ENCODE measurements at regions not wholly inside any gene's neighbourhood (a gene's known extent, or its start where the extent isn't known, plus 50 kb on each side); places are given as distances from the start of the nearest gene placed in this dataset.
"Not testable (repeated sequence)": the region's sequence is repeated elsewhere in the genome, so short reads cannot be mapped to it uniquely, and the experiment has no call there.

- DNase-seq (ENCODE audit: low read depth in 2 of 2), result no peak
Observed at GRCh38 chr10:45118929-45119328, 118.2 kb downstream of the ZNF22 start.

- DNase-seq (ENCODE audit: low read depth in 2 of 2), result not testable (repeated sequence)
Observed at GRCh38 chr10:45122180-45122860, 121.6 kb downstream of the ZNF22 start.

DNA sequence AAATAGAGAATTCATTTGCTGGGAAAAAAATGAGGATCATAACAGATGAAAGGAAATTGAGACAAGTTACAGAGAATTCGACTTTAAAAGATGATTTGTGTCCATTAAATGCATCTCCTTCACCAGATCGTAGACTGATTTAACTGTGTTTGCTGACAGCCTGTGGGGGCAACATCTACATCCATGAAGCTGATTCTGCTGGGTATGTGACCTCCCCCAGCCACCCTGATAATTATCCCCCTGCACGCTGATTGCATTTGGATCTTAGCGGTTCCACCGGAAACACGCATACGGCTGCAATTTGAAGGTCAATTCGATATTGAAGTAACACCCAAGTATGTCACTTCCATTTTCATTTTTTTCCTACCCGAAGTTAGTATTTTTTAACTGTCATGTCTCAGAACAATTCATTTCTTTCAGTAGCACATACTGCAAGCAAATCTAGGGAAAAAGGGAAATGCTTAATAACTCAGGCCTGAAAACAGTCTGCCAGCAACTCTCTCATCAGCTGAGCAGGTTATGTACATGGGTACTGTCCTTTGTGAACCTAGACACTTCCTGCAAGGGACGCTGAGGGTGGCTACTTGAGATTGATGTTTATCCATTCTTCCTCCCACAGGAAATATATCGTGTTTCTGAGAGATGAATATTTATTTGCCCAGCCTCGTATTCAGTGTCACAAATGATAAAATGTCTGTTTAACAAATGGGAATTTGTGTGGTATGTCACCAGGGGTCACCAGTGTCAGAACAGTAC, 134.9 kb downstream of the ZNF22 start:
- DNase-seq (ENCODE audit: low read depth in 2 of 2), result no peak

DNA sequence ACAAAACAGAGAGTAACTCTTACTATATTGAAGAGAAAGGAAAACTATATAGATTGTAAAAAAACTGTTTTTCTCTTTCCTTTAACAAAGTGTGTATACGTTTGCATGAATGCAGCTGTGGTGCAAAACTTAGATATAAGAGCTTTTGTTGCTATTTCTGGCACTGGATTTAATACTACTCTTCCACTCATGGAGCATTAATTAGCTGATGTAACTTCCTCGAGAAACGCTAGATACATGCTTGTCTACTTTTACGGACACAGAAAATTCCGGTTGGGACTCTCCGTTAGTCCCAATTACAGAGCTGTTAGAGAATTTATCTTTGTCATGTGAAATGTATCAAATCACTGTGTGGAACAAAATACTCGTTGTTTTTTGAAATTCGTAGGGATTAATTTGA, 135.5 kb downstream of the ZNF22 start:
- DNase-seq (ENCODE audit: low read depth in 2 of 2), result no peak

DNA sequence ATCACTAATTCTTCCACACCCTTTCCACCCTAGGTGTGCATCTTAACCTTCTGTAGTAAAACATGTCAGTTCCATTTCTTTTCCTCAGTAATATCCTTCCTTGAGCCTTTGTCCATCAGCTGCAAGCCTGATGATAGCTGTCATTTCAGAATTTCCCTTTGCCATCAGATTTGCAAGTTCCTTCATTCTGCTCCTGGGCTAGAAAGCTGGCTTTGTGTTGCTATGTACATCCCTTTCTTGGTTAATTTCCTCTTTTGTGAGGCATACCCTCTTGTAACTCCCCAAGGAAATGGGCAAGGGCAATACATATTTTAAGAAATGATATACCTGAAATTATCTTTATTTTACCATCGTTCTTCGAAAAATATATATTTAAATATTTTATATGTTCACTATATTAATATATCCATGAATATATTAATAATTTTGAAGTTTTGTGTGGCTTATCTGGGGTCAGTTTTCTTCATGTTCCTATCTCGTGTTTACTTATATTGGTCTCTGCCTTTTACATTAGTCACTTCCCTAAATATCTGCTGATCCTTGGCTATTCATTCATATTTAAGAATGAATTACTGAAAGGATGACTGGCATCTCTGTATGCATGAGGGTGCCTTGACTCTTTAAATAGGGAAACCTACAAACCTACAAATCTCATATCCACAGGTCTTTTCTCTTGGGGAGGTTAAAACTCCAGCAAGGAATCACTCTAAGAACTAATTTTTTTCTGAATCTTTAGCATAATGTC, 143.8 kb downstream of the ZNF22 start:
- no peak for DNase-seq (ENCODE audit: low read depth in 2 of 2)

DNA sequence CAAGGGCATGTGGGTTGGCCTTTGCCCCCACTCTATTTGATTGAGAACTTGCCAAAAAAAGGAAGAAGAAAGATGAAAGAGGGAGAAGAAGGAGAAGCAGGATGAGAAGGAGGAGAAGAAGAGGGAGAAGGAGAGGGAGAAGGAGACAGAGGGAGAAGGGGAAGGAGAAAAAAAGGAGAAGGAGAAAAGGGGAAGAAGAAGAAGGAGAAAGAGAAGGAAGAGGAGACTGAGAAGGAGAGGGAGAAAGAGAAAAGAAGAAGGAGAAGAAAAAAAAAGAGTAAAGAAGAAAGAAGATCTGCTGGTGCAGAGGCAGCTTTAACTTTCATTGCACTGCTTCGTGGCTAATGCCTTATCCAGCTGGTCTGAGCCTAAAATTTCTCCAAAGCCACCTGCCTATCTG, 144.4 kb downstream of the ZNF22 start:
- DNase-seq (ENCODE audit: low read depth in 2 of 2), result not testable (repeated sequence)

DNA sequence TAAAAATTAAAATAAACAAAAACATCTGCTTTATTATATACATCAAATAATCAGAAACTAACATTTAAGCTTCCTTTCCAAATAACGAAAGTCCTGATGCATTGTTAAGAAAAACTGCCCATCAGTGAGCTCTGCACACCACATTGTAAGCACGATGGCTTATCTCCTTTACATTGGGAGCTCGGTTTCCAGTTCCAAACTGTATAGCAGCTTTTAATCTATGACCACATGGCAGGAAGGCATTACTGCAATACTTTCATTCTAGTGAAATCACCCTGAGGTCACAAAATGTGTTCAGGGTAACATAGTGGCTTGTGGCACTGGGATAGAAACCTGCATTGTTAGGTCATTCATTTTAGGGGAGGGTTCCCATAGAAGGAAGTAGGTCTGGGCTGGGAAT, 146.3 kb downstream of the ZNF22 start:
- no peak for DNase-seq (ENCODE audit: low read depth in 2 of 2)

DNA sequence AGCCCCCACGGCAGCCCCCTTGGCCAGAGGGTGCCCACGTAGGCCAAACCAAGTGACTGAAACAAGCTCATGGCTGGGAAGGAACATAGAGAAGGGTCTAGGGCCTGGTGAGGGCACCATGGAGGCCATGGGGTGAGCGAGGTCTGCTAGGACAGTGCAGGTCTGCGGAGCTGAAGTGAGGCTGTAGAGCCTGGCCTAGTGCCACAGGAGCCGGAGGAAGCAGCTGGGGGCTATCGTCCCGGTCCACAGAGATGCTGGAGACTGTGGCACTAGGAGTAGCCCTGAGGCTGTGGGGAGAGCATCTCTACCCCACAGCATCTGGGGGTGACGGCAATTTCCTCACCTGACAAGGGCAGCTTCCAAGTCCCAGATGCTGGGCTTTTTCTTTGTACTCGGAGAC, 150.3 kb downstream of the ZNF22 start:
- DNase-seq (ENCODE audit: low read depth in 2 of 2), result no peak

- no peak for DNase-seq (ENCODE audit: low read depth in 2 of 2)
Observed at GRCh38 chr10:45151467-45152214, 150.9 kb downstream of the ZNF22 start.

DNA sequence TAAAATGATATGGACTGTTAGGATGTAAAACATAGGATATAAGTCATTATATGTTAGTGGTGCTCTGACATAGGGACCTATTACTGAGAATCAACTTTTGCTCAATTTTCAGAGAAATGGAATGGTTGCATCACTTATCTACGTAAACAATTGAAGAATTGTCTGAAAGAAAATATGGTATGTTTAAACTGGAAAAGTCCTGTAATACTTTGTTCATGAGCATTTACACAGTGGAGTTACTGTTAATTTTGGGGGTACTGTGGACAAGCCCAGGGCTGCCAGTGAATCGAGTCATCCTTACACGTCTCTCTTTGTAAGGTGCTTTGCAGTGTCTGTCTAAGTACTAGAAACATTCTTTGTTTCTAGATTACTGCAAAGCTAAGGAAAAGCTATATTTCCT, 152.0 kb downstream of the ZNF22 start:
- DNase-seq (ENCODE audit: low read depth in 2 of 2), result no peak

GRCh38 chr10:45154502-45154901, 153.8 kb downstream of the ZNF22 start:
- DNase-seq (ENCODE audit: low read depth in 2 of 2), result no peak

DNA sequence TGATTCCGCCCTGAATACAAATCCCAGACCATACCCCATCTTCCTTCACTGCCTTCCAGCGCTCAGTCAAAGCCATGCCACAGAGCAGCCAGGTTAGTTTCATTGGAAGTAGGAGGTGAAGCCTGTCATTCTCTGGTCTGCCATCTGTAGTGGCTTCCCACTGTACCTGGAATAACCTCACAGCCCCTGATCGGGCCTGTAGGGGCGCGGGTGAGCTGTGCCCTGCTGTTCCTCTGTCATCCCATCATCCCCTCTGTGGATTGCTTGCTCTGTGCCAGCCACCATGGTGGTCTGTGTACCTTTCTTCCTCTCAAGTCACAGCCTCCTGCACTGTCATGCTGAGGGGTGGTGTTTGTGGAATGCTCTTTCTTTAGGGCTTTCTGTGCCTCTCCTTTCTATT, 155.1 kb downstream of the ZNF22 start:
- DNase-seq (ENCODE audit: low read depth in 2 of 2), result no peak

DNA sequence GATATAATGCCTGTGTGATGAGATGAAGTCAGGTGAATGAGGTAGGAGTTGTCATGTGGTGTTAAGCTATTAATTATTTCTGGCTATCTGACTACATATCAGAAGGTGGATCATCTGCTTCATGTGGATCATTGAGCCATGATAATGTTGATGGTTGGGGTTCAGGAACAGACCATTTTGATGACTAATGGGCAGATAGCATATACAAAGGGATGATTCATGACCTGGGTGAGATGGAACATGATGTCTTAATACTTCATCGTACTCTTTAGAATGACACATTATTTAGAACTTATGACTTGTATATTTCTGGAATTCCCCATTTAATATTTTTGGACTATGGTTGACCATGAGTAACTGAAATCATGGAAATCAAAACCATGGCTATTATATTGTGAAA, 155.1 kb downstream of the OR13A1 start:
- no peak for DNase-seq (ENCODE audit: low read depth in 2 of 2)

- DNase-seq (ENCODE audit: low read depth in 2 of 2), result no peak
Observed at GRCh38 chr10:45163315-45163975, 152.0 kb downstream of the OR13A1 start.

GRCh38 chr10:45175520-45176118, 139.8 kb downstream of the OR13A1 start:
- not testable (repeated sequence) for DNase-seq (ENCODE audit: low read depth in 2 of 2)

DNA sequence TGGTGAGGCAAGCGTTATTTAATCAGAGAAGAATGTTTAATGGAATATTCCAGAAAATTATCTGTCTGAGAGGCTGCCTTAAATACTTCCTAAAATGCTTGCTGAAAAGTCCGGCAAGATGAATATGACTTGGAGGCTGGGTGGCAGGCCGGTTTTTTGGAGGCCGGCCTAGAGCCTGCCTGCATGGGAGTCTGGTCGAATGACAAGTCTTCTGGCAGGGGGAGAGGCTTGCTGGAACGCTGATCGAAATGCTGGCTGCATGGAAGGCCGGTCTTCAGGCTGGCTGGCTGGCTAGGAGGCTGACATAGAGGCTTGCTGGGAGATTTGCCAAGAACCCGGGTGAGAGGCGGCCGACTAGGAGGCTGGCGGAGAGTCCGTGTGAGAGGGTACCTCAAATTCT, 135.7 kb downstream of the OR13A1 start:
- DNase-seq (ENCODE audit: low read depth in 2 of 2), result no peak

DNA sequence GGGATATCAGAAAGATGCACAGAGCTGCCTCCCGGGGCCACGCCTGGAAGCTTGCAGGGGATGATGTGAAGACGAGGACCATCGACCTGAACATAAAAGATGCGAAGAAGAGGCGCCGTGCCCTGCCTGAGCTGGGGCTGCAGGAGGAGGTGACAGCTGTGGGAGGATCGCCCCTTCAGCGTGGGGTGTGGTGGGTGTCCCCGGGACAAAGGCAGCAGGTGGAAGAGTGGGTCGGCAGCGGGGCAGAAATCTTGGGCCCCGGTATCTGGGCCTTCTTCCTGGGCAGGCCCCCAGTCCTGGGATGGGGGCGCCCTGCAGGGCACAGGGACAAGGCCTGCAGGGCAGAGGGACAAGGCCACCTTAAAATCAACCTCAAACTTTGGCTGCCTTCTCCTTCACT, 134.9 kb downstream of the OR13A1 start:
- DNase-seq (ENCODE audit: low read depth in 2 of 2), result no peak

- DNase-seq (ENCODE audit: low read depth in 2 of 2), result no peak
Observed at GRCh38 chr10:45180946-45181875, 134.2 kb downstream of the OR13A1 start.

DNA sequence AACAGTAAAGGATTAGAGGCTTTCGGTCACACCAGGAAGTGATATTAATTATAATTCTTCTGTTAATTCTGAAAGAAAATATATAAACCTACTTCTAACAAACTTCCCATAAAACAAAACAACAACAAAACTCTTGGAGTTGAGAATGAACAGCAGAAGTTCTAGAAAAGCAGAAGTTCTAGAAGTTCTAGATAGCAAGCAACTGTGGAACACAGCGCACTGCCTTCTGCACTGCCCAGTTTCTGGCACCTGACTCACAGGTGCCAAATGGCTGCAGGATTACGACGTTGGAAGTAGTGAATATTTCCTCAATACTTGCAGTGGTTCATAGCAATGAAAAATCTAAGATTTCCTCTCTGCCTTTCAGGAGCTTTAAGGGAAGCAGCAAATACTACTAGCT, 132.2 kb downstream of the OR13A1 start:
- DNase-seq (ENCODE audit: low read depth in 2 of 2), result no peak
